GM12873 (cell line): ENCODE measurements at regions not wholly inside any gene's neighbourhood (a gene's known extent, or its start where the extent isn't known, plus 50 kb on each side); places are given as distances from the start of the nearest gene placed in this dataset.

Source experiments
- CTCF ChIP-seq: IDR thresholded peaks from 2 replicates; pipeline ENCODE4 v1.5.1; 2012; ENCODE audit warnings: low read depth, mild to moderate bottlenecking, moderate library complexity, low read length, control low read depth; ENCODE audit not compliant: insufficient read depth; ENCODE audit errors: missing control alignments

DNA sequence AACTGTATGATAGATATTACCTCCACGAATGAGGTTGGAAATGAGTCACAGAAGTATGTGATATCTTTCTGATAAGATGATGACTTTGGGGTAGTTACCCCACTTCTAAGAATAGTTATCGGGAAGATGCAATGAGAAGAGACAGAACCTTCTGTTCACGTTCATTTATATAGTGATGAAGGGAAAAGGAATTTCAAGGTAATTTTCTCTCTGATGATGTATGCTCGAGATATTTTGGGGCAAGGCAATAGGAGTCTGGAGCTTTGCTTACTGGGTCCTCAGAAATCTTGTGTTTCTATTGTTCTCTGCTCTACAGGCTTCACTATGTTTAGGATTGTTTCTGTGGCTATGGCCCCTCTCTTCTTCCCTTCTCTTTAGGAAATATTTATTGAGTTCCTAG lies 1389.6 kb downstream of the CDH8 start:
- no peak for TF ChIP-seq CTCF

- no peak for TF ChIP-seq CTCF
These were observed 1390.7 kb downstream of the CDH8 start for GRCh38 chr16:60645541-60645940.

DNA sequence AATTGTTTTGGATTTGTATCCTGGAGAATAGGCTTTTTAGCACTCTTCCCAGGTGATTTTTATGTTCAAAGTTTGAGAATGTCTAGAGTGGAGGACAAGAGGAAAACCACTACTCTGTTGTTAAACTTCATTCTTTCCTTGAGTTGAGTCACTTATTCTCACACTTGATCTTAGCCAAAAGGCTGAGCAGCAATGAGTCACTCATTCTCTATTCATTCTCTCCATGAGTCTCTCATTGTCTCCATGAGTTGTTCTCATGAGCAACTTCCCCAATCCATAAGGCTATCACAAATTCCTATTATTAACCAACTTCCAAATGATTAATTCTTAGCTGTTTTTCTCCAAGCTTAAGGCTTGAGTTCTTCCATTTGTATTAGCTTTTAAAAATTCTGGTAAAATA lies 1393.3 kb downstream of the CDH8 start:
- no peak for TF ChIP-seq CTCF

- TF ChIP-seq CTCF = no peak
These were observed 1395.1 kb downstream of the CDH8 start for GRCh38 chr16:60641067-60641665.

DNA sequence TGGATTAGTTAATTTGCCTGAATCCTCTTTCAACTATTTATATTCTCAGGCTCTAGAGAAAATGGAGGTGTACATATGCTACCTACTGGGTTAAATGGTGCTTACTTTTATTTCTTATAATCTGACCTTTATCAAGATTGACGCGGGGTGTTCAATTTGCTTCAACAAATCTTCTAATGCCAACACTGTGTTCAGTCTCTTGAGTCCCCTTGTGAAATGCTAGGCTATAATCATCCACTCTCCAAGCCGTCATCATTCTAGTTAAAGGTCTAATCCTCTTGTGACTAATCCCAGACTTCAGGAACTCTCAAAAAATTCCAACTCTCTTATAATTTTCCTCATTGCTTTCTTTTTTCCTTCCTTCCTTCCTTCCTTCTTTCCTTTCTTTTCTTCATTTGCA lies 1396.2 kb downstream of the CDH8 start:
- TF ChIP-seq CTCF = no peak

GRCh38 chr16:60636117-60636516 lies 1400.1 kb downstream of the CDH8 start:
- TF ChIP-seq CTCF = no peak

- TF ChIP-seq CTCF = no peak
These were observed 1400.7 kb downstream of the CDH8 start for GRCh38 chr16:60635548-60635947.
